ENCODE measurements at regions not wholly inside any gene's neighbourhood (a gene's known extent, or its start where the extent isn't known, plus 50 kb on each side); places are given as distances from the start of the nearest gene placed in this dataset.

GRCh38 chr18:42334931-42335330 lies 379.9 kb downstream of the PIK3C3 start:
- TF ChIP-seq EZH2phosphoT487 (IDR thresholded peaks at IDR 0.05; ENCODE audit: borderline replicate concordance, low read length) (no peak), EZH2 (IDR thresholded peaks at IDR 0.05; ENCODE audit: low read length, unreplicated experiment) (no peak)
- TF ChIP-seq, protein P1, sequence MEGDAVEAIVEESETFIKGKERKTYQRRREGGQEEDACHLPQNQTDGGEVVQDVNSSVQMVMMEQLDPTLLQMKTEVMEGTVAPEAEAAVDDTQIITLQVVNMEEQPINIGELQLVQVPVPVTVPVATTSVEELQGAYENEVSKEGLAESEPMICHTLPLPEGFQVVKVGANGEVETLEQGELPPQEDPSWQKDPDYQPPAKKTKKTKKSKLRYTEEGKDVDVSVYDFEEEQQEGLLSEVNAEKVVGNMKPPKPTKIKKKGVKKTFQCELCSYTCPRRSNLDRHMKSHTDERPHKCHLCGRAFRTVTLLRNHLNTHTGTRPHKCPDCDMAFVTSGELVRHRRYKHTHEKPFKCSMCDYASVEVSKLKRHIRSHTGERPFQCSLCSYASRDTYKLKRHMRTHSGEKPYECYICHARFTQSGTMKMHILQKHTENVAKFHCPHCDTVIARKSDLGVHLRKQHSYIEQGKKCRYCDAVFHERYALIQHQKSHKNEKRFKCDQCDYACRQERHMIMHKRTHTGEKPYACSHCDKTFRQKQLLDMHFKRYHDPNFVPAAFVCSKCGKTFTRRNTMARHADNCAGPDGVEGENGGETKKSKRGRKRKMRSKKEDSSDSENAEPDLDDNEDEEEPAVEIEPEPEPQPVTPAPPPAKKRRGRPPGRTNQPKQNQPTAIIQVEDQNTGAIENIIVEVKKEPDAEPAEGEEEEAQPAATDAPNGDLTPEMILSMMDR (conservative IDR thresholded peaks at IDR 0.05; ENCODE audit: low read depth, low read length) = no peak
